Vagina (tissue), 2 donors: ENCODE measurements at regions not wholly inside any gene's neighbourhood (a gene's known extent, or its start where the extent isn't known, plus 50 kb on each side); places are given as distances from the start of the nearest gene placed in this dataset.
"Not testable (repeated sequence)": the region's sequence is repeated elsewhere in the genome, so short reads cannot be mapped to it uniquely, and the experiment has no call there.

ENCODE experiments used
- DNase-seq, 2 donors: peaks; one replicate each; pipeline ENCODE4 v3.0.0-alpha.2; 2017; ENCODE audit errors: extremely low spot score in 2 of 2
- H3K27ac ChIP-seq: fragments of 200-600 bp; sonication (generic); one replicate; pipeline ENCODE4 v1.5.1; 2019
- H3K27me3 ChIP-seq: fragments of 200-600 bp; sonication (generic); one replicate; pipeline ENCODE4 v1.5.1; 2019
- H3K36me3 ChIP-seq, 2 donors: fragments of 200-600 bp; sonication (generic); one replicate each; pipeline ENCODE4 v1.5.1; 2017 to 2019
- H3K4me1 ChIP-seq: fragments of 200-600 bp; sonication (generic); one replicate; pipeline ENCODE4 v1.5.1; 2019
- H3K4me3 ChIP-seq, 2 donors: fragments of 200-600 bp; sonication (generic); 1 replicate in 1 of 2; 2 replicates in 1 of 2; pipeline ENCODE4 v1.5.1; 2016 to 2019
- H3K9me3 ChIP-seq: fragments of 200-600 bp; sonication (generic); one replicate; pipeline ENCODE4 v1.5.1; 2019
- CTCF ChIP-seq, 3 experiments: fragments of 450-650 bp in 2 of 3; fragments of 200-600 bp in 1 of 3; sonication (generic) in 1 of 3; IDR thresholded peaks; one replicate each; pipeline ENCODE4 v1.5.1; 2017 to 2019; ENCODE audit warnings: antibody characterized with exemption in 3 of 3, mild to moderate bottlenecking in 2 of 3, moderate library complexity in 2 of 3
- POLR2A ChIP-seq, 2 donors: fragments of 450-650 bp; IDR thresholded peaks; one replicate each; pipeline ENCODE4 v1.6.1; 2017; ENCODE audit warnings: antibody characterized with exemption in 2 of 2, mild to moderate bottlenecking in 2 of 2, moderate library complexity in 2 of 2
- POLR2AphosphoS5 ChIP-seq, 2 donors: sonication (generic); formaldehyde crosslinking; IDR thresholded peaks; one replicate each; pipeline ENCODE4 v1.9.0; 2017; ENCODE audit warnings: antibody characterized with exemption in 2 of 2, mild to moderate bottlenecking in 2 of 2, low read depth in 1 of 2; ENCODE audit not compliant: insufficient read depth in 1 of 2
- intact Hi-C: fragments of 100-400 bp; cut with DNase I; formaldehyde crosslinking; loops from one replicate; pipeline ENCODE4 v1.15.1; 2023

GRCh38 chr15:20356911-20357480 is 184.6 kb downstream of the GOLGA6L6 start:
- Histone ChIP-seq H3K36me3 (no peaks in the 10 kb centered on the region), H3K4me1 (no peaks in the 10 kb centered on the region), H3K27me3 (no peaks in the 10 kb centered on the region), H3K9me3 (no peaks in the 10 kb centered on the region), H3K27ac (no peak overlapping the region), H3K4me3 (no peak overlapping the region)
- peak in 1 of 2 donors; percentile 87 for DNase-seq
- intact Hi-C loops, result no loop called here
- no peak for TF ChIP-seq POLR2AphosphoS5 (IDR thresholded peaks at IDR 0.05; ENCODE audit: insufficient read depth in 1 of 2, low read depth in 1 of 2)
- TF ChIP-seq CTCF (IDR thresholded peaks at IDR 0.05), result no peak
- no peak for TF ChIP-seq POLR2A (IDR thresholded peaks at IDR 0.05)

- no peaks in the 10 kb centered on the region for H3K9me3 ChIP-seq
- TF ChIP-seq POLR2AphosphoS5 (IDR thresholded peaks at IDR 0.05; ENCODE audit: insufficient read depth in 1 of 2, low read depth in 1 of 2) (no peak), CTCF (IDR thresholded peaks at IDR 0.05) (peak; percentile 28 to 90 (median 57))
- H3K36me3 ChIP-seq, result no peaks in the 10 kb centered on the region
- H3K27ac ChIP-seq, result no peak overlapping the region
- no peak overlapping the region for H3K4me3 ChIP-seq
- H3K4me1 ChIP-seq, result no peaks in the 10 kb centered on the region
- no peaks in the 10 kb centered on the region for H3K27me3 ChIP-seq
- DNase-seq, result no peak
- intact Hi-C loops, result no loop called here
These were observed 185.1 kb downstream of the GOLGA6L6 start for GRCh38 chr15:20356444-20356910.

- no peaks in the 10 kb centered on the region for H3K4me1 ChIP-seq
- intact Hi-C loops, result no loop called here
- H3K27ac ChIP-seq, result no peak overlapping the region
- H3K36me3 ChIP-seq, result no peaks in the 10 kb centered on the region
- peak in 1 of 2 donors; percentile 87 for DNase-seq
- TF ChIP-seq POLR2AphosphoS5 (IDR thresholded peaks at IDR 0.05; ENCODE audit: insufficient read depth in 1 of 2, low read depth in 1 of 2) (no peak), POLR2A (IDR thresholded peaks at IDR 0.05) (no peak), CTCF (IDR thresholded peaks at IDR 0.05) (no peak)
- no peaks in the 10 kb centered on the region for H3K9me3 ChIP-seq
- no peak overlapping the region for H3K4me3 ChIP-seq
- H3K27me3 ChIP-seq, result no peaks in the 10 kb centered on the region
These were observed 186.2 kb downstream of the GOLGA6L6 start for GRCh38 chr15:20355256-20355868.

- H3K4me1 ChIP-seq, intact Hi-C loops: not testable (repeated sequence)
These were observed 186.7 kb downstream of the GOLGA6L6 start for GRCh38 chr15:20354884-20355223.

DNA sequence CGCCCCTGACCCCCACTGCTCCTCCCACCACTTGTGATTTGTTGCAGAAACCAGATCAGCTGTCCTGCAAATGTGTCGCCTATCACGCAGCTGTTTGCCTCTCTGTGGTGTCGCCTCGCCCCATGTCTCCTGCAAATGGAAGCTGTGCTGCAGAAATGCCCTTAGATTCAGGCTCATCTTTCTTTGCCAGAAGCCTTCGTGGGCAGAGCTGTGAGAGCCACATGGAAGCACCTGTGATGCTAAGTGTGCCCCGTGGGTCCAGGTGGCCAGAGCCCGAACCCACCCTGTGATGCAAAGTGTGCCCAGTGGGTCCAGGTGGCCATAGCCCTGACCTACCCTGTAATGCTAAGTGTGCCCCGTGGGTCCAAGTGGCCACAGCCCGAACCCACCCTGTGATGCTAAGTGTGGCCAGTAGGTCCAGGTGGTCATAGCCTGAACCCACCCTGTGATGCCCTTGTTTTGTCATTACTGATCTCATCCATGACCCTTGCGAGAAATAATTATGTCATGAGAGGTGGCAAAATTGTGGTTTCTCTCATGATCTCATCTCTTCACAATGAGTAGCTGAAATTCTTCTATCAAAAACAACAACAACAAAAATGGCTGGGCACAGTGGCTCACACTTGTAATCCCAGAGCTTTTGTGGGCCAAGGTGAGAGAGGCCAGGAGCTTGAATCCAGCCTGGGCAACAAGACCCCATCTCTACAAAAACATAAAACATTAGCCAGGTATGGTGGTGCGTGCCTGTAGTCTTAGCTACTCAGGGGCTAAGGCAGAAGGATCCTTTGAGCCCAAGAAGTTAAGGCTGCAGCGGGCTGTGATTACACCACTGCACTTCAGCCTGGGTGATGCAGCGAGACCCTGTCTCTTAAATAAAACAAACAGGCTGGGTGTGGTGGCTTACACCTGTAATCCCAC is 187.4 kb downstream of the GOLGA6L6 start:
- peaks cover 3% of the 10 kb centered on the region for H3K9me3 ChIP-seq
- no peaks in the 10 kb centered on the region for H3K4me1 ChIP-seq
- H3K4me3 ChIP-seq, result no peak overlapping the region
- TF ChIP-seq CTCF (IDR thresholded peaks at IDR 0.05) (no peak), POLR2A (IDR thresholded peaks at IDR 0.05) (no peak), POLR2AphosphoS5 (IDR thresholded peaks at IDR 0.05; ENCODE audit: insufficient read depth in 1 of 2, low read depth in 1 of 2) (no peak)
- intact Hi-C loops, result no loop called here
- H3K36me3 ChIP-seq, result no peaks in the 10 kb centered on the region
- no peaks in the 10 kb centered on the region for H3K27me3 ChIP-seq
- peak in 1 of 2 donors; percentile 87 for DNase-seq
- no peak overlapping the region for H3K27ac ChIP-seq

More at GRCh38 chr15:20354884-20355223, 186.7 kb downstream of the GOLGA6L6 start:
- H3K4me3 ChIP-seq, H3K9me3 ChIP-seq, H3K27me3 ChIP-seq, DNase-seq, H3K36me3 ChIP-seq, H3K27ac ChIP-seq: not testable (repeated sequence)
